ENCODE measurements at regions not wholly inside any gene's neighbourhood (a gene's known extent, or its start where the extent isn't known, plus 50 kb on each side); places are given as distances from the start of the nearest gene placed in this dataset.

- no peak for TF ChIP-seq EZH2 (IDR thresholded peaks at IDR 0.05; ENCODE audit: low read length, unreplicated experiment)
- no peak for TF ChIP-seq CTCF (conservative IDR thresholded peaks at IDR 0.05; ENCODE audit: low read depth, low read length)
Measured at GRCh38 chr2:111618226-111618977, 265.6 kb downstream of the ANAPC1 start.

All from PC-3 (cell line).